Hepatocyte (in vitro differentiated cells): ENCODE measurements at regions not wholly inside any gene's neighbourhood (a gene's known extent, or its start where the extent isn't known, plus 50 kb on each side); places are given as distances from the start of the nearest gene placed in this dataset.

ENCODE experiments used
- EZH2 ChIP-seq: fragments of 200-600 bp; sonication (generic); IDR thresholded peaks from 2 replicates; pipeline ENCODE4 v1.6.1; 2016; ENCODE audit warnings: antibody characterized with exemption, mild to moderate bottlenecking, borderline replicate concordance
- EZH2phosphoT487 ChIP-seq: fragments of 200-600 bp; sonication (generic); IDR thresholded peaks from one replicate; pipeline ENCODE4 v1.6.1; 2018; ENCODE audit warnings: antibody characterized with exemption, mild to moderate bottlenecking, low read depth, moderate library complexity; ENCODE audit not compliant: unreplicated experiment, severe bottlenecking
- TF ChIP-seq, protein P1 (sequence below): fragments of 200-600 bp; sonication (generic); IDR thresholded peaks from 2 replicates; pipeline ENCODE4 v1.5.1; 2016; ENCODE audit warnings: antibody characterized with exemption, mild to moderate bottlenecking; ENCODE audit not compliant: poor library complexity

DNA sequence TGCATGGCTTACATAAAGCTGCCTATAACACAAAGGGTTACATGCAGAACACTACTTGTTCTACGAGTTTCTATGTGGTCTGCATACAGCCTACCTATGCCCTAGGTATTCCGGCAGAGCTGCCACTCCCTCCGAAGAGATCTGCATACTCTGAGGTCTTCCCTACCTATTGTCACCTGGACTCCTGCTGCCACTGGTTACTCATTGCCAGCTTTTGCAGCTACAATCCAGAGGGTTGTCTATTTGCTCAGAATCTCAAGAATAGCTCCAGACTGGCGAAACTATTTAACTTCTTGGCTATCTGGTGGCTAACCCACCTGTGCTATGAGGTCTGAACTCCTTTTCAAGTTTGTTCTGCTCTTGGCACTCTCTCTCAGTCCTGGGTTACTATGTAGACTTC is 323.3 kb downstream of the BMP2 start:
- TF ChIP-seq, protein P1, sequence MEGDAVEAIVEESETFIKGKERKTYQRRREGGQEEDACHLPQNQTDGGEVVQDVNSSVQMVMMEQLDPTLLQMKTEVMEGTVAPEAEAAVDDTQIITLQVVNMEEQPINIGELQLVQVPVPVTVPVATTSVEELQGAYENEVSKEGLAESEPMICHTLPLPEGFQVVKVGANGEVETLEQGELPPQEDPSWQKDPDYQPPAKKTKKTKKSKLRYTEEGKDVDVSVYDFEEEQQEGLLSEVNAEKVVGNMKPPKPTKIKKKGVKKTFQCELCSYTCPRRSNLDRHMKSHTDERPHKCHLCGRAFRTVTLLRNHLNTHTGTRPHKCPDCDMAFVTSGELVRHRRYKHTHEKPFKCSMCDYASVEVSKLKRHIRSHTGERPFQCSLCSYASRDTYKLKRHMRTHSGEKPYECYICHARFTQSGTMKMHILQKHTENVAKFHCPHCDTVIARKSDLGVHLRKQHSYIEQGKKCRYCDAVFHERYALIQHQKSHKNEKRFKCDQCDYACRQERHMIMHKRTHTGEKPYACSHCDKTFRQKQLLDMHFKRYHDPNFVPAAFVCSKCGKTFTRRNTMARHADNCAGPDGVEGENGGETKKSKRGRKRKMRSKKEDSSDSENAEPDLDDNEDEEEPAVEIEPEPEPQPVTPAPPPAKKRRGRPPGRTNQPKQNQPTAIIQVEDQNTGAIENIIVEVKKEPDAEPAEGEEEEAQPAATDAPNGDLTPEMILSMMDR = no peak
- TF ChIP-seq EZH2 (no peak), EZH2phosphoT487 (no peak)
